H9 (cell line): ENCODE measurements at regions not wholly inside any gene's neighbourhood (a gene's known extent, or its start where the extent isn't known, plus 50 kb on each side); places are given as distances from the start of the nearest gene placed in this dataset.

Source experiments
- DNase-seq: peaks from one replicate; pipeline ENCODE4 v3.0.0-alpha.2; 2017
- H2AFZ ChIP-seq: one replicate; pipeline ENCODE4 v1.6.1; 2013; ENCODE audit warnings: mild to moderate bottlenecking, low read length, control low read depth, moderate library complexity
- H2AK5ac ChIP-seq: 2 replicates; pipeline ENCODE4 v1.6.1; 2013; ENCODE audit warnings: low read length, control low read depth, mixed read lengths; ENCODE audit not compliant: insufficient read length
- H2BK120ac ChIP-seq: one replicate; pipeline ENCODE4 v1.6.1; 2013; ENCODE audit warnings: low read depth, mild to moderate bottlenecking, low read length, control low read depth, inconsistent platforms; ENCODE audit not compliant: poor library complexity, severe bottlenecking
- H2BK12ac ChIP-seq: 2 replicates; pipeline ENCODE4 v1.6.1; 2013; ENCODE audit warnings: low read length, control low read depth, mixed read lengths, low read depth; ENCODE audit not compliant: insufficient read length
- H2BK15ac ChIP-seq: 2 replicates; pipeline ENCODE4 v1.6.1; 2013; ENCODE audit warnings: low read depth, low read length, control low read depth
- H2BK20ac ChIP-seq: one replicate; pipeline ENCODE4 v1.6.1; 2013; ENCODE audit warnings: low read depth, mild to moderate bottlenecking, low read length, control low read depth, inconsistent platforms; ENCODE audit not compliant: poor library complexity, severe bottlenecking
- H2BK5ac ChIP-seq: 2 replicates; pipeline ENCODE4 v1.6.1; 2013; ENCODE audit warnings: low read length, control low read depth, mixed read lengths; ENCODE audit not compliant: insufficient read length
- H3K14ac ChIP-seq: 2 replicates; pipeline ENCODE4 v1.6.1; 2013; ENCODE audit warnings: low read length, control low read depth; ENCODE audit not compliant: insufficient read depth
- H3K18ac ChIP-seq: 2 replicates; pipeline ENCODE4 v1.6.1; 2013; ENCODE audit warnings: low read depth, mild to moderate bottlenecking, mixed read lengths, low read length, control low read depth; ENCODE audit not compliant: insufficient read length
- H3K23ac ChIP-seq: 2 replicates; pipeline ENCODE4 v1.6.1; 2013; ENCODE audit warnings: low read length, control low read depth, mixed read lengths, low read depth; ENCODE audit not compliant: insufficient read length
- H3K23me2 ChIP-seq: 2 replicates; pipeline ENCODE4 v1.6.1; 2013; ENCODE audit warnings: low read depth, mild to moderate bottlenecking, mixed read lengths, low read length, control low read depth; ENCODE audit not compliant: insufficient read length, poor library complexity, severe bottlenecking
- H3K27ac ChIP-seq: 2 replicates; pipeline ENCODE4 v1.5.1; 2013; ENCODE audit warnings: low read length, control low read depth, mixed read lengths, low read depth; ENCODE audit not compliant: insufficient read length
- H3K27me3 ChIP-seq: 2 replicates; pipeline ENCODE4 v1.6.1; 2013; ENCODE audit warnings: low read length, control low read depth, inconsistent platforms; ENCODE audit not compliant: insufficient read depth
- H3K4ac ChIP-seq: 2 replicates; pipeline ENCODE4 v1.6.1; 2013; ENCODE audit warnings: low read depth, mild to moderate bottlenecking, control low read depth, inconsistent platforms, low read length, moderate library complexity
- H3K4me1 ChIP-seq: 2 replicates; pipeline ENCODE4 v1.6.1; 2013; ENCODE audit warnings: low read length, control low read depth, inconsistent platforms; ENCODE audit not compliant: insufficient read depth
- H3K4me2 ChIP-seq: 2 replicates; pipeline ENCODE4 v1.6.1; 2013; ENCODE audit warnings: low read length, control low read depth, mixed read lengths; ENCODE audit not compliant: insufficient read length, insufficient read depth
- H3K56ac ChIP-seq: 2 replicates; pipeline ENCODE4 v1.6.1; 2013; ENCODE audit warnings: low read depth, mild to moderate bottlenecking, mixed read lengths, low read length, control low read depth; ENCODE audit not compliant: insufficient read length
- H3K79me1 ChIP-seq: 2 replicates; pipeline ENCODE4 v1.6.1; 2013; ENCODE audit warnings: low read depth, mild to moderate bottlenecking, moderate library complexity, low read length, control low read depth, inconsistent platforms; ENCODE audit not compliant: insufficient read depth, poor library complexity, severe bottlenecking
- H3K79me2 ChIP-seq: 2 replicates; pipeline ENCODE4 v1.6.1; 2013; ENCODE audit warnings: low read length, control low read depth, inconsistent platforms; ENCODE audit not compliant: insufficient read depth
- H3K9ac ChIP-seq: 2 replicates; pipeline ENCODE4 v1.6.1; 2013; ENCODE audit warnings: low read length, control low read depth, mixed read lengths; ENCODE audit not compliant: insufficient read length; ENCODE audit errors: extremely low read depth
- H3K9me3 ChIP-seq: one replicate; pipeline ENCODE4 v1.6.1; 2013; ENCODE audit warnings: low read depth, low read length, inconsistent platforms; ENCODE audit not compliant: control insufficient read depth
- H3T11ph ChIP-seq: one replicate; pipeline ENCODE4 v1.6.1; 2013; ENCODE audit warnings: mild to moderate bottlenecking, low read length, control low read depth, inconsistent platforms
- H4K20me1 ChIP-seq: one replicate; pipeline ENCODE4 v1.6.1; 2013; ENCODE audit not compliant: control insufficient read depth, insufficient read length, insufficient read depth
- H4K5ac ChIP-seq: 2 replicates; pipeline ENCODE4 v1.6.1; 2013; ENCODE audit warnings: low read depth, mild to moderate bottlenecking, mixed read lengths, low read length, control low read depth; ENCODE audit not compliant: insufficient read length
- H4K8ac ChIP-seq: replicated peaks from 2 replicates; pipeline ENCODE4 v1.6.1; 2013; ENCODE audit warnings: low read length, control low read depth, mixed read lengths, low read depth; ENCODE audit not compliant: insufficient read length
- H4K91ac ChIP-seq: 2 replicates; pipeline ENCODE4 v1.6.1; 2013; ENCODE audit warnings: low read depth, mild to moderate bottlenecking, moderate library complexity, mixed read lengths, low read length, control low read depth; ENCODE audit not compliant: insufficient read length
- H3K27ac Mint-ChIP-seq, 3 experiments: 2 replicates in 2 of 3; 3 replicates in 1 of 3; pipeline ENCODE4 v1.8.0; 2020 to 2021; ENCODE audit warnings: mixed read lengths in 3 of 3, mild to moderate bottlenecking in 1 of 3, moderate library complexity in 1 of 3
- H3K27me3 Mint-ChIP-seq: 2 replicates; pipeline ENCODE4 v1.8.0; 2021; ENCODE audit warnings: low read depth, mild to moderate bottlenecking, moderate library complexity, mixed read lengths
- H3K36me3 Mint-ChIP-seq, 3 experiments: 2 replicates in 2 of 3; 3 replicates in 1 of 3; pipeline ENCODE4 v1.8.0; 2020 to 2021; ENCODE audit warnings: low read depth in 3 of 3, mixed read lengths in 3 of 3; ENCODE audit not compliant: insufficient read depth in 1 of 3
- H3K4me1 Mint-ChIP-seq, 2 experiments: 2 replicates each; pipeline ENCODE4 v1.8.0; 2020; ENCODE audit warnings: mixed read lengths in 2 of 2
- H3K4me3 Mint-ChIP-seq, 2 experiments: 2 replicates in 1 of 2; 3 replicates in 1 of 2; pipeline ENCODE4 v1.8.0; 2020 to 2021; ENCODE audit warnings: mild to moderate bottlenecking in 2 of 2, mixed read lengths in 2 of 2, moderate library complexity in 1 of 2
- H3K9me3 Mint-ChIP-seq, 2 experiments: 2 replicates in 1 of 2; 3 replicates in 1 of 2; pipeline ENCODE4 v1.8.0; 2020; ENCODE audit warnings: mild to moderate bottlenecking in 2 of 2, mixed read lengths in 2 of 2, moderate library complexity in 1 of 2
- WGBS: extraction: QIAGEN DNeasy Blood & Tissue Kit; methylation state at CpG from one replicate; pipeline ENCODE4 v1.1.7; 2013; ENCODE audit warnings: missing lambda C conversion rate, low lambda C conversion rate, mixed read lengths; ENCODE audit not compliant: insufficient read length; ENCODE audit errors: extremely low coverage; 5-methylcytosine and 5-hydroxymethylcytosine counted together
- TF ChIP-seq, protein P1 (sequence below): fragments of 200-600 bp; sonication (generic); conservative IDR thresholded peaks from 3 replicates; pipeline ENCODE4 v1.8.0; 2021; ENCODE audit warnings: antibody characterized with exemption, mild to moderate bottlenecking

- no peak overlapping the region; a peak in 1 of 7 replicates for H3K27ac Mint-ChIP-seq
- H2AFZ ChIP-seq, result no peak overlapping the region
- no peaks in the 10 kb centered on the region for H3K4me1 Mint-ChIP-seq
Measured at GRCh38 chr1:62941780-62942179, 157.8 kb downstream of the ATG4C start.

More at GRCh38 chr1:62941780-62942179, 157.8 kb downstream of the ATG4C start:
- H3K27ac ChIP-seq, result no peak overlapping the region
- TF ChIP-seq, protein P1, sequence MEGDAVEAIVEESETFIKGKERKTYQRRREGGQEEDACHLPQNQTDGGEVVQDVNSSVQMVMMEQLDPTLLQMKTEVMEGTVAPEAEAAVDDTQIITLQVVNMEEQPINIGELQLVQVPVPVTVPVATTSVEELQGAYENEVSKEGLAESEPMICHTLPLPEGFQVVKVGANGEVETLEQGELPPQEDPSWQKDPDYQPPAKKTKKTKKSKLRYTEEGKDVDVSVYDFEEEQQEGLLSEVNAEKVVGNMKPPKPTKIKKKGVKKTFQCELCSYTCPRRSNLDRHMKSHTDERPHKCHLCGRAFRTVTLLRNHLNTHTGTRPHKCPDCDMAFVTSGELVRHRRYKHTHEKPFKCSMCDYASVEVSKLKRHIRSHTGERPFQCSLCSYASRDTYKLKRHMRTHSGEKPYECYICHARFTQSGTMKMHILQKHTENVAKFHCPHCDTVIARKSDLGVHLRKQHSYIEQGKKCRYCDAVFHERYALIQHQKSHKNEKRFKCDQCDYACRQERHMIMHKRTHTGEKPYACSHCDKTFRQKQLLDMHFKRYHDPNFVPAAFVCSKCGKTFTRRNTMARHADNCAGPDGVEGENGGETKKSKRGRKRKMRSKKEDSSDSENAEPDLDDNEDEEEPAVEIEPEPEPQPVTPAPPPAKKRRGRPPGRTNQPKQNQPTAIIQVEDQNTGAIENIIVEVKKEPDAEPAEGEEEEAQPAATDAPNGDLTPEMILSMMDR, result no peak
- no peak overlapping the region for H3K14ac ChIP-seq
- H3T11ph ChIP-seq, result no peak overlapping the region
- no peak overlapping the region for H3K23ac ChIP-seq
- no peak overlapping the region for H3K4ac ChIP-seq
- no peaks in the 10 kb centered on the region for H3K4me1 ChIP-seq
- no peak overlapping the region for H2AK5ac ChIP-seq
- H2BK15ac ChIP-seq, result no peak overlapping the region
- H3K9me3 Mint-ChIP-seq, result no peaks in the 10 kb centered on the region
- no peak overlapping the region for H2BK20ac ChIP-seq
- no peak for DNase-seq
- peaks cover 4% of the 10 kb centered on the region for H3K27me3 Mint-ChIP-seq
- H3K27me3 ChIP-seq, result no peaks in the 10 kb centered on the region
- no peak overlapping the region for H3K4me2 ChIP-seq
- no peaks in the 10 kb centered on the region for H3K23me2 ChIP-seq
- H3K36me3 Mint-ChIP-seq, result no peaks in the 10 kb centered on the region
- no peak overlapping the region for H3K9ac ChIP-seq
- H2BK120ac ChIP-seq, result no peak overlapping the region
- no peak overlapping the region for H3K18ac ChIP-seq
- H3K79me1 ChIP-seq, result no peaks in the 10 kb centered on the region
- H4K8ac ChIP-seq, result no peak overlapping the region
- H3K56ac ChIP-seq, result no peak overlapping the region
- H2BK12ac ChIP-seq, result no peak overlapping the region
- no peaks in the 10 kb centered on the region for H3K79me2 ChIP-seq
- no peak overlapping the region for H4K5ac ChIP-seq
- WGBS, result no CpG with 5 or more reads among the region's 2 CpGs
- no peak overlapping the region for H3K4me3 Mint-ChIP-seq
- H3K9me3 ChIP-seq, result no peaks in the 10 kb centered on the region
- no peak overlapping the region for H2BK5ac ChIP-seq
- no peaks in the 10 kb centered on the region for H4K20me1 ChIP-seq
- H4K91ac ChIP-seq, result no peak overlapping the region
